DOHH2 (cell line): ENCODE measurements at regions not wholly inside any gene's neighbourhood (a gene's known extent, or its start where the extent isn't known, plus 50 kb on each side); places are given as distances from the start of the nearest gene placed in this dataset.

Source experiments
- CTCF ChIP-seq: fragments of 200-600 bp; sonication (generic); IDR thresholded peaks from one replicate; pipeline ENCODE4 v1.5.1; 2014; ENCODE audit warnings: antibody characterized with exemption, mild to moderate bottlenecking, low read depth, low read length; ENCODE audit not compliant: poor library complexity, severe bottlenecking
- EZH2phosphoT487 ChIP-seq: fragments of 200-600 bp; sonication (generic); IDR thresholded peaks from 2 replicates; pipeline ENCODE4 v1.6.1; 2017; ENCODE audit warnings: borderline replicate concordance, mild to moderate bottlenecking, antibody characterized with exemption, low read length, moderate library complexity, mixed read lengths

- TF ChIP-seq CTCF (no peak), EZH2phosphoT487 (no peak)
Observed at GRCh38 chr7:9835199-9835598, 1138.5 kb upstream of the PHF14 start.
